ENCODE measurements at regions not wholly inside any gene's neighbourhood (a gene's known extent, or its start where the extent isn't known, plus 50 kb on each side); places are given as distances from the start of the nearest gene placed in this dataset.

- TF ChIP-seq CTCF (IDR thresholded peaks at IDR 0.05; ENCODE audit: insufficient read depth, low read length) (no peak), REST (IDR thresholded peaks at IDR 0.05; ENCODE audit: insufficient replicate concordance, low read depth) (no peak), POLR2AphosphoS5 (IDR thresholded peaks at IDR 0.05; ENCODE audit: low read depth) (no peak), GABPA (IDR thresholded peaks at IDR 0.05; ENCODE audit: low read depth) (no peak), SPI1 (IDR thresholded peaks at IDR 0.05; ENCODE audit: borderline replicate concordance, low read depth) (no peak)
Measured at GRCh38 chr5:97563050-97563657, 380.1 kb upstream of the RIOK2 start.
